Fibroblast of lung (primary cell): ENCODE measurements at regions not wholly inside any gene's neighbourhood (a gene's known extent, or its start where the extent isn't known, plus 50 kb on each side); places are given as distances from the start of the nearest gene placed in this dataset.

Experiments used
- DNase-seq, 2 donors: peaks; one replicate each; pipeline versions ENCODE4 v3.0.0 to v3.0.0-alpha.2; 2010; ENCODE audit warnings: low read depth in 2 of 2
- H2AFZ ChIP-seq: 2 replicates; pipeline ENCODE4 v1.5.1; 2012; ENCODE audit warnings: low read length, control low read depth, inconsistent platforms
- H3K27ac ChIP-seq: 2 replicates; pipeline ENCODE4 v1.5.1; 2011; ENCODE audit warnings: low read length, control low read depth; ENCODE audit not compliant: insufficient read depth
- H3K27me3 ChIP-seq: 2 replicates; pipeline ENCODE4 v1.5.1; 2011; ENCODE audit warnings: mild to moderate bottlenecking, low read length; ENCODE audit not compliant: control insufficient read depth, insufficient read depth
- H3K36me3 ChIP-seq: 2 replicates; pipeline ENCODE4 v1.5.1; 2011; ENCODE audit warnings: low read length; ENCODE audit not compliant: control insufficient read depth, insufficient read depth
- H3K4me1 ChIP-seq: 2 replicates; pipeline ENCODE4 v1.5.1; 2011; ENCODE audit warnings: low read length; ENCODE audit not compliant: control insufficient read depth, insufficient read depth; ENCODE audit errors: extremely low read depth
- H3K4me2 ChIP-seq: 2 replicates; pipeline ENCODE4 v1.5.1; 2011; ENCODE audit warnings: low read length, control low read depth; ENCODE audit not compliant: insufficient read depth; ENCODE audit errors: extremely low read depth
- H3K4me3 ChIP-seq, 4 experiments: fragments of 200-600 bp in 1 of 4; sonication (generic) in 1 of 4; replicated peaks in 1 of 4; 2 replicates each; pipeline ENCODE4 v1.5.1; 2011 to 2016; ENCODE audit warnings: low read length in 4 of 4, low read depth in 3 of 4, mild to moderate bottlenecking in 3 of 4, control low read depth in 2 of 4, inconsistent platforms in 1 of 4, mixed read lengths in 1 of 4; ENCODE audit not compliant: insufficient read depth in 1 of 4; ENCODE audit errors: control extremely low read depth in 1 of 4
- H3K79me2 ChIP-seq: 2 replicates; pipeline ENCODE4 v1.5.1; 2012; ENCODE audit warnings: mild to moderate bottlenecking, low read length, inconsistent platforms; ENCODE audit not compliant: control insufficient read depth, insufficient read depth
- H3K9ac ChIP-seq: 2 replicates; pipeline ENCODE4 v1.5.1; 2011; ENCODE audit warnings: mild to moderate bottlenecking, low read length, control low read depth; ENCODE audit not compliant: insufficient read depth
- H3K9me3 ChIP-seq: 2 replicates; pipeline ENCODE4 v1.5.1; 2012; ENCODE audit warnings: low read depth, low read length; ENCODE audit not compliant: control insufficient read depth, insufficient read depth
- H4K20me1 ChIP-seq: 2 replicates; pipeline ENCODE4 v1.5.1; 2011; ENCODE audit warnings: low read length; ENCODE audit not compliant: control insufficient read depth, insufficient read depth; ENCODE audit errors: extremely low read depth
- EZH2 ChIP-seq: IDR thresholded peaks from 2 replicates; pipeline ENCODE4 v1.5.1; 2012; ENCODE audit warnings: low read length, control low read depth, mild to moderate bottlenecking; ENCODE audit errors: missing control alignments
- TF ChIP-seq, protein P1 (sequence below), 2 donors: IDR thresholded peaks in 1 of 2; conservative IDR thresholded peaks in 1 of 2; 1 replicate in 1 of 2; 2 replicates in 1 of 2; pipeline ENCODE4 v1.5.1; 2011 to 2012; ENCODE audit warnings: low read length in 2 of 2, control low read depth in 1 of 2, inconsistent platforms in 1 of 2, low read depth in 1 of 2, mild to moderate bottlenecking in 1 of 2

DNA sequence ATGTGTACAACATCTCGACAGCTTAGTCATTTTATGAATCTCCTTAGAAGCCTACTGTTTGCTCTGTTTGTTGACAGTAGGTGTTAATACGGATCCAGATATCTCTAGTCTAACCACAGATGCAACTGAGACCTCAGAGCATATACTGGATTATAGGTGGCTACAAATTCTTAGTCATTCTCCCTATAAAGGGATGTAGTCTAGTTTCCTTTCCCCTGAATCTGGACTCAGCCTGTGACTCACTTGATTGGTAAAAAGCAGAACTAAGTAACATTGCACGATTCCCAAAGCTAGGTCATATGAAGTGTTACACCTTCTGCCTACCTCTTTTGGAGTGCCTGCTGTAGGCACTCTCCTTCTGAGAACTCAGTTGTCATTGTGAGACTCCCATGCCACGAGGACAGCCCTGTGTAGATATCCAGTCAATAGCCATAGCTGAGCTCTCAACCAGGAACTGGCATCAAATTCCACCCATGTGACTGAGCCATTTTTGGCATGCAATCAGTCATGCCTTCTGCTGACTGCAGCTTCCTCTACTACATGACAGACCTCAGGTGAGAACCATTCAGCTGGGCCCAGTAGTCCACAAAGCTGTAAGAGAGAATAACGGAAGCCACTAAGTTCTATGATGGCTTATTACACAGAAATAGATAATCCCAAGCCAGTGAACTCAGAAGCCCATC lies 135.9 kb upstream of the CHRM3 start:
- H3K79me2 ChIP-seq: no peaks in the 10 kb centered on the region
- H2AFZ ChIP-seq: no peak overlapping the region
- DNase-seq: peak in 1 of 2 donors; percentile 16
- H3K27ac ChIP-seq: no peak overlapping the region
- no peaks in the 10 kb centered on the region for H3K4me1 ChIP-seq
- no peaks in the 10 kb centered on the region for H3K9me3 ChIP-seq
- H3K27me3 ChIP-seq: no peaks in the 10 kb centered on the region
- no peaks in the 10 kb centered on the region for H3K36me3 ChIP-seq
- H3K9ac ChIP-seq: no peak overlapping the region
- TF ChIP-seq EZH2: no peak
- TF ChIP-seq, protein P1, sequence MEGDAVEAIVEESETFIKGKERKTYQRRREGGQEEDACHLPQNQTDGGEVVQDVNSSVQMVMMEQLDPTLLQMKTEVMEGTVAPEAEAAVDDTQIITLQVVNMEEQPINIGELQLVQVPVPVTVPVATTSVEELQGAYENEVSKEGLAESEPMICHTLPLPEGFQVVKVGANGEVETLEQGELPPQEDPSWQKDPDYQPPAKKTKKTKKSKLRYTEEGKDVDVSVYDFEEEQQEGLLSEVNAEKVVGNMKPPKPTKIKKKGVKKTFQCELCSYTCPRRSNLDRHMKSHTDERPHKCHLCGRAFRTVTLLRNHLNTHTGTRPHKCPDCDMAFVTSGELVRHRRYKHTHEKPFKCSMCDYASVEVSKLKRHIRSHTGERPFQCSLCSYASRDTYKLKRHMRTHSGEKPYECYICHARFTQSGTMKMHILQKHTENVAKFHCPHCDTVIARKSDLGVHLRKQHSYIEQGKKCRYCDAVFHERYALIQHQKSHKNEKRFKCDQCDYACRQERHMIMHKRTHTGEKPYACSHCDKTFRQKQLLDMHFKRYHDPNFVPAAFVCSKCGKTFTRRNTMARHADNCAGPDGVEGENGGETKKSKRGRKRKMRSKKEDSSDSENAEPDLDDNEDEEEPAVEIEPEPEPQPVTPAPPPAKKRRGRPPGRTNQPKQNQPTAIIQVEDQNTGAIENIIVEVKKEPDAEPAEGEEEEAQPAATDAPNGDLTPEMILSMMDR (conservative IDR thresholded peaks at IDR 0.05 in 1 of 2, IDR thresholded peaks at IDR 0.05 in 1 of 2; ENCODE audit: low read depth in 1 of 2, low read length in 2 of 2): no peak
- H3K4me3 ChIP-seq: no peak overlapping the region
- H3K4me2 ChIP-seq: no peak overlapping the region
- H4K20me1 ChIP-seq: no peaks in the 10 kb centered on the region

DNA sequence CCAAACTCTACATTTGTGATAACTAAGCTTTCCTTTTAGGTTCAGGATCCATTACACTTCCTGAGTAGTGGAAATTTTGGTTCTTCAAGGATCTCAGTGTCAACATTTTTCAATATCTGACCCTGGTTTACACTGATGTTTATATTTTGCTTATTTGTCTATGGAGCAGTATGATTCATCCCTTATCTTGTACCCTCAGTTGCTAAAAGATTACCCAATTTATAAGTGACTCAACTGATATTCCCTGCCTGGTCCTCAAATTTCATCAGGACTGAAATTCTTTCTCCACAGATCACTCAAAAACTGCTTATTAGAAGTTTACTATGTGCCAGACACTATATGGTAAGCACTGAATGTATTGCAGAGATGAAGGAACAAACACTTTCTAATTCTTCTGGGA lies 139.1 kb upstream of the CHRM3 start:
- Histone ChIP-seq H3K9ac (no peak overlapping the region), H3K27me3 (no peaks in the 10 kb centered on the region), H3K36me3 (no peaks in the 10 kb centered on the region), H3K79me2 (no peaks in the 10 kb centered on the region), H4K20me1 (no peaks in the 10 kb centered on the region), H2AFZ (no peak overlapping the region), H3K4me1 (no peaks in the 10 kb centered on the region), H3K27ac (no peak overlapping the region), H3K4me2 (no peak overlapping the region), H3K9me3 (no peaks in the 10 kb centered on the region), H3K4me3 (no peak overlapping the region)
- TF ChIP-seq EZH2: no peak
- TF ChIP-seq, protein P1 (conservative IDR thresholded peaks at IDR 0.05 in 1 of 2, IDR thresholded peaks at IDR 0.05 in 1 of 2; ENCODE audit: low read depth in 1 of 2, low read length in 2 of 2): no peak
- DNase-seq: peak; percentile 29 to 43

DNA sequence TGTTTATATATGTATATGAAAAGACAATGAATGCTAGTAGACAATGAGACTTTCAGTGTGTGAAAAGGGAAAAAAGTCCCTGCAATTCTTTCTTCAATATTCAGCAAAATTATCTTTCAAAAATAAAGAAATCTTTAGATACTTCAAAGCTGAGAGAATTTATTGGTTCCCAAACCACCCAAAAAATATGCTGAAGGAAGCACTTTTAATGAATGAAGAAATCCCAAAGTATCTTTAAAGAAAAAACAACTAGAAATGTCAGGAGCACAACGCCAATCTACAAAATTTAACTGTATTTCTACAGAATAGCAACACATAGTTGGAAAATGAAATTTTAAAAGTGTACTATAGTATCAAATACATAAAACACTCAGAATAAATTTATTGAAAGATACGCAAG lies 142.3 kb upstream of the CHRM3 start:
- DNase-seq: no peak
- H3K4me1 ChIP-seq: no peaks in the 10 kb centered on the region
- H3K27ac ChIP-seq: no peak overlapping the region
- H3K9me3 ChIP-seq: no peaks in the 10 kb centered on the region
- no peaks in the 10 kb centered on the region for H3K27me3 ChIP-seq
- no peak overlapping the region for H3K4me2 ChIP-seq
- no peak overlapping the region for H3K9ac ChIP-seq
- no peak overlapping the region for H2AFZ ChIP-seq
- H4K20me1 ChIP-seq: no peaks in the 10 kb centered on the region
- H3K4me3 ChIP-seq: no peak overlapping the region
- no peak for TF ChIP-seq EZH2
- TF ChIP-seq, protein P1 (conservative IDR thresholded peaks at IDR 0.05 in 1 of 2, IDR thresholded peaks at IDR 0.05 in 1 of 2; ENCODE audit: low read depth in 1 of 2, low read length in 2 of 2): no peak
- H3K79me2 ChIP-seq: no peaks in the 10 kb centered on the region
- no peaks in the 10 kb centered on the region for H3K36me3 ChIP-seq
